AG09309 (cell line): ENCODE measurements at regions not wholly inside any gene's neighbourhood (a gene's known extent, or its start where the extent isn't known, plus 50 kb on each side); places are given as distances from the start of the nearest gene placed in this dataset.

Experiments used
- DNase-seq: peaks from one replicate; pipeline ENCODE4 v3.0.0-alpha.2; 2010; ENCODE audit warnings: low read depth
- H3K4me3 ChIP-seq: 2 replicates; pipeline ENCODE4 v1.5.1; 2011; ENCODE audit warnings: mild to moderate bottlenecking, low read depth, low read length, moderate library complexity; ENCODE audit not compliant: control insufficient read depth
- TF ChIP-seq, protein P1 (sequence below): IDR thresholded peaks from 2 replicates; pipeline ENCODE4 v1.5.1; 2011; ENCODE audit warnings: mild to moderate bottlenecking, low read depth, low read length, inconsistent platforms; ENCODE audit not compliant: insufficient read depth, control insufficient read depth; ENCODE audit errors: missing control alignments

DNA sequence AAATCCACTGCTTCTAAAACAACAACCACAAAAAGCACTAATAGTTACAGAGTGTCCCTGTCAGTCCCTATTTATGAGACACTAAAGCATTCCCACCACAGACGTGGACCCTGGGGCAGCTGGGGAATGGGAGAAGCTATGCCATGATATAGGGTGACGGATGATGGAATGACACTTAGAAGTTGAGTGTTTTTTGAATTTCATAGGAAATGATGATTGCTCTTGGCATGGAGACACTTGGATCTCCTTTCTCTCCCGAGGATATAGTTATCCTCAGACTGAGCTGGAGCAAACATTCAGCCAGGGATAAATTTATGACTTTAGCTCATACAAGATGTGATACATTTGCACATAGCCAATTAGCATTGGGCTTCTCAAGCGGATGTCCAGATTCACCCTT lies 151.2 kb downstream of the EDN3 start:
- H3K4me3 ChIP-seq: no peak overlapping the region
- no peak for DNase-seq
- TF ChIP-seq, protein P1, sequence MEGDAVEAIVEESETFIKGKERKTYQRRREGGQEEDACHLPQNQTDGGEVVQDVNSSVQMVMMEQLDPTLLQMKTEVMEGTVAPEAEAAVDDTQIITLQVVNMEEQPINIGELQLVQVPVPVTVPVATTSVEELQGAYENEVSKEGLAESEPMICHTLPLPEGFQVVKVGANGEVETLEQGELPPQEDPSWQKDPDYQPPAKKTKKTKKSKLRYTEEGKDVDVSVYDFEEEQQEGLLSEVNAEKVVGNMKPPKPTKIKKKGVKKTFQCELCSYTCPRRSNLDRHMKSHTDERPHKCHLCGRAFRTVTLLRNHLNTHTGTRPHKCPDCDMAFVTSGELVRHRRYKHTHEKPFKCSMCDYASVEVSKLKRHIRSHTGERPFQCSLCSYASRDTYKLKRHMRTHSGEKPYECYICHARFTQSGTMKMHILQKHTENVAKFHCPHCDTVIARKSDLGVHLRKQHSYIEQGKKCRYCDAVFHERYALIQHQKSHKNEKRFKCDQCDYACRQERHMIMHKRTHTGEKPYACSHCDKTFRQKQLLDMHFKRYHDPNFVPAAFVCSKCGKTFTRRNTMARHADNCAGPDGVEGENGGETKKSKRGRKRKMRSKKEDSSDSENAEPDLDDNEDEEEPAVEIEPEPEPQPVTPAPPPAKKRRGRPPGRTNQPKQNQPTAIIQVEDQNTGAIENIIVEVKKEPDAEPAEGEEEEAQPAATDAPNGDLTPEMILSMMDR: no peak

GRCh38 chr20:59452856-59453255 lies 151.5 kb upstream of the PHACTR3 start:
- H3K4me3 ChIP-seq: no peak overlapping the region
- TF ChIP-seq, protein P1: no peak
- DNase-seq: no peak

DNA sequence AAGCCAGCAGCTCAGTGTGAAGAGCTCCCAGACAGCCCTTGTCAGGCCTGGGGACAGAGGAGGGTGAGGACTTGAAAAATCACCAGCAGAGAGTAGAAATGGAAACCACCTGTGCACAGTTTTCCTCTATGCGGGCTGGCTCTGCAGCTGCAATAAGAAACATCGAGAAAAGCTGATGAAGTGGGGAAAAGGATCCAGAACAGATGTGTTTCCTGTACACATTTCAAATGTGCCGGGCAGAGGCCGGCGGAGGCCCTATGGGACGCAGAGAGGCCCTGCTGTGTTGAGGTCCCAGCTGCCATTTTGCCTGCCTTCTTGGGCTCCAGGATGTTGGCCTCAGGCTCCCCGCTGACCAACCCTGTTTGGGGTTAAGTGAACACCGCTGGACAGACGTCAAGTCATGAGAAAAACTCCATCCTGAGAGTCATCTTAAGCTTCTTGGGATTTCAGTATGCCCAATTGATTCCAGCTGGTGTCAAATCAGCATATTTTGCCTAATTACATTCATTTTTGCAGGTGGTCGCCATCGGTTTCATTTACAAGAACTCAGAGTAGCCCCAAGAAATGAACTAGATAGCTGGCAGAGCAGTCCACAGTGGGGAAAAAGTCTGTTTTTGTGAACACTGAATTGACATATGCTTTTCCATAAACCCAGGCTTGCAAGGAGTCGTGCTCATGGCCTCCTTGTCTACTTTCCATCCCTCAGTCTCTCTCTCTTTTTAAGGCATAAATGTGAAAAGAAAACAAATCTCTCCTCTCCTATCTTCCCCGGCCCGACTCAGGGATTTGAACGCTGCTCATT lies 150.4 kb upstream of the PHACTR3 start:
- TF ChIP-seq, protein P1: no peak
- DNase-seq: no peak
- H3K4me3 ChIP-seq: no peak overlapping the region

GRCh38 chr20:59455402-59456341 lies 148.7 kb upstream of the PHACTR3 start:
- no peak overlapping the region for H3K4me3 ChIP-seq
- no peak for DNase-seq
- TF ChIP-seq, protein P1: peak; percentile 58

DNA sequence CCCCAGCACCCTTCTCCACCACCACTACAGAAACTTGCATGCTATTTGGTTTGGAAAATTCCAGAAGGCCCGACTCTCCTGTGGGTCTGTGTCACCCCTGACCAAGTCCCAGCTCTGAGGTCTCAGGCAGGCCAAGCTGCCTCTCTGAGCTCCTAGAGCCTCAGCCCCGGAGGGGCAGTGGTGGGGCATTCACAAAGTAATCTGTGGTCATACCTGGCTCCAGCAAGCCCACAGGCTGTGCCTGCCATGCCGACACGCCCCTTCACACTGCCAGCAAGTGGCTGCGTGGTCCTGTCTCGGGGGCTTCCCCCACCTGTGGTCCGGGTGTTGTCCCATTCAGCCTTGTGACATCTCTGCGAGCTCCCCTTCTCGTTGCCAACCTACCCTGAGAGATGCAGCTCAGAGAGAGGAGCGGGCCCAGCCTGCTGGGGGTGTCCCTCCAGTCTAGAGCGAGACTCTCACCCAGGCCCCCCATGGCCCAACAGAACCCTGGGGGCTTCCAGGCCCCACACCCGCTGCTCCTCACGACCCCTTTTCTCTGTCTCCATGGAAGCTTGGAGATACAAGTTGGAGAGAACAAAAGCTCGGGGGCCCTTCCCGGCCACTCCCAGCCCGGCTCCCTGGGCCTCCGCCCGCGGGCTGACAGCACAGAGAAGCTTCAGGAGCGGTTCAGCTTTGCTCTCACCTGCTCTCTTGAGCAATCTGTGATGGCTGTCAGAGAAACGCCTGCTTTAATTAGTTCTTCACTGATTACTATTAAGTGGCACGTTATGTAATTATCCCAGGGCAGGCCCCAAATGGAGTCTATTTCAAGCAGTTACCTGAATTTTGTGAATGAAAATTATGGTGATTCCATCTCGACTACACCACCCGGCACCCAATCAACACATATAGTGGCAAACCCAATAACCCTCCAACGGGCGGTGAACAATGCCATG lies 147.7 kb upstream of the PHACTR3 start:
- DNase-seq: no peak
- no peak overlapping the region for H3K4me3 ChIP-seq
- TF ChIP-seq, protein P1: no peak

DNA sequence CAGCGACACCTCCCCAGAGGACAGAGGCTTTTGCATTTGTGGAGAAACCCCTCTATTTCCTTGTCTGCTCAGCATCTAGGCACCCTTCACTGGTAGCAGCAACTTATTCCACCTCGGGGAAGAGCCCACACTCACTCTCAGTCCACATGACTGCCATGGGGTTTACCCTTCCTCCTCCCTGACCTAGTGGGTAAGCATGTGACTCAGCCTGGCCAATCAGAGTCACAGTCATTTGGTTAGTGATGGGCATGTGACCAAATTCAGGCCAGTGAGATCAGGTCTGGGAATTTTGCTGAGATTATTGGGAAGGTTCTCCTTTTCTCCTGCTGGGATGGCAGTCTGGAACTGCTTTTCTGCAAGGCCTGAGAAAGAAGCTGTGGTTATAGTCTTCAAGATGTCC lies 145.7 kb upstream of the PHACTR3 start:
- TF ChIP-seq, protein P1: no peak
- DNase-seq: no peak

More for the DNA sequence above, 145.7 kb upstream of the PHACTR3 start:
- H3K4me3 ChIP-seq: no peak overlapping the region
